Stomach smooth muscle (tissue), 2 donors: ENCODE measurements at regions not wholly inside any gene's neighbourhood (a gene's known extent, or its start where the extent isn't known, plus 50 kb on each side); places are given as distances from the start of the nearest gene placed in this dataset.
A peak's percentile ranks its signal among the peaks of the same experiment; 100 is the strongest.

ENCODE experiments used
- H3K27ac ChIP-seq: one replicate; pipeline ENCODE4 v1.7.0; 2013; ENCODE audit warnings: mild to moderate bottlenecking, low read length, inconsistent platforms
- H3K27me3 ChIP-seq, 2 donors: one replicate each; pipeline ENCODE4 v1.7.0; 2013; ENCODE audit warnings: low read length in 2 of 2; ENCODE audit not compliant: insufficient read depth in 2 of 2, control insufficient read depth in 1 of 2
- H3K36me3 ChIP-seq, 2 donors: one replicate each; pipeline ENCODE4 v1.7.0; 2013; ENCODE audit warnings: low read length in 2 of 2; ENCODE audit not compliant: control insufficient read depth in 2 of 2, insufficient read depth in 2 of 2
- H3K4me1 ChIP-seq: one replicate; pipeline ENCODE4 v1.7.0; 2013; ENCODE audit warnings: low read length; ENCODE audit not compliant: control insufficient read depth, insufficient read depth
- H3K4me3 ChIP-seq, 2 donors: one replicate each; pipeline ENCODE4 v1.7.0; 2013; ENCODE audit warnings: low read length in 2 of 2
- H3K9ac ChIP-seq, 2 donors: one replicate each; pipeline ENCODE4 v1.7.0; 2013; ENCODE audit warnings: low read length in 2 of 2, mild to moderate bottlenecking in 1 of 2
- H3K9me3 ChIP-seq, 2 donors: one replicate each; pipeline ENCODE4 v1.7.0; 2013; ENCODE audit warnings: low read length in 2 of 2; ENCODE audit not compliant: control insufficient read depth in 2 of 2
- donor health status: healthy.
- donor health status: Pancreatic carcinoma.

- Histone ChIP-seq H3K4me1 (no peaks in the 10 kb centered on the region), H3K9me3 (no peaks in the 10 kb centered on the region), H3K4me3 (no peak overlapping the region), H3K36me3 (no peaks in the 10 kb centered on the region), H3K27ac (no peak overlapping the region), H3K27me3 (peaks cover 0 to 2% of the 10 kb centered on the region in 2 donors), H3K9ac (no peak overlapping the region)
Measured at GRCh38 chr10:78391585-78391984, 357.9 kb downstream of the RPS24 start.

GRCh38 chr10:78392197-78392596, 358.5 kb downstream of the RPS24 start:
- Histone ChIP-seq H3K27ac (no peak overlapping the region), H3K27me3 (peaks cover 0 to 2% of the 10 kb centered on the region in 2 donors), H3K4me1 (no peaks in the 10 kb centered on the region), H3K9ac (no peak overlapping the region), H3K4me3 (no peak overlapping the region), H3K9me3 (no peaks in the 10 kb centered on the region), H3K36me3 (no peaks in the 10 kb centered on the region)

GRCh38 chr10:78393094-78393493, 359.4 kb downstream of the RPS24 start:
- Histone ChIP-seq H3K36me3 (no peaks in the 10 kb centered on the region), H3K27me3 (peaks cover 0 to 2% of the 10 kb centered on the region in 2 donors), H3K9me3 (no peaks in the 10 kb centered on the region), H3K27ac (no peak overlapping the region), H3K9ac (no peak overlapping the region), H3K4me3 (no peak overlapping the region), H3K4me1 (no peaks in the 10 kb centered on the region)

- no peaks in the 10 kb centered on the region for H3K9me3 ChIP-seq
- H3K4me3 ChIP-seq: no peak overlapping the region
- H3K4me1 ChIP-seq: no peaks in the 10 kb centered on the region
- H3K27ac ChIP-seq: no peak overlapping the region
- no peaks in the 10 kb centered on the region for H3K36me3 ChIP-seq
- no peaks in the 10 kb centered on the region for H3K27me3 ChIP-seq
- H3K9ac ChIP-seq: no peak overlapping the region
Measured at GRCh38 chr10:78394047-78394446, 360.4 kb downstream of the RPS24 start.

- Histone ChIP-seq H3K36me3 (no peaks in the 10 kb centered on the region), H3K4me3 (no peak overlapping the region), H3K4me1 (no peaks in the 10 kb centered on the region), H3K9me3 (no peaks in the 10 kb centered on the region), H3K27me3 (no peaks in the 10 kb centered on the region), H3K9ac (no peak overlapping the region), H3K27ac (no peak overlapping the region)
Measured at GRCh38 chr10:78395162-78395561, 361.5 kb downstream of the RPS24 start.

- Histone ChIP-seq H3K27ac (no peak overlapping the region), H3K36me3 (no peaks in the 10 kb centered on the region), H3K9me3 (no peaks in the 10 kb centered on the region), H3K4me1 (peaks cover 5% of the 10 kb centered on the region), H3K27me3 (no peaks in the 10 kb centered on the region), H3K4me3 (no peak overlapping the region), H3K9ac (no peak overlapping the region)
Measured at GRCh38 chr10:78396754-78397153, 363.1 kb downstream of the RPS24 start.

GRCh38 chr10:78397786-78398185, 364.1 kb downstream of the RPS24 start:
- H3K9me3 ChIP-seq: no peaks in the 10 kb centered on the region
- no peaks in the 10 kb centered on the region for H3K36me3 ChIP-seq
- H3K4me1 ChIP-seq: peaks cover 13% of the 10 kb centered on the region
- no peak overlapping the region for H3K9ac ChIP-seq
- H3K27ac ChIP-seq: no peak overlapping the region
- no peaks in the 10 kb centered on the region for H3K27me3 ChIP-seq
- no peak overlapping the region for H3K4me3 ChIP-seq

GRCh38 chr10:78398382-78398781, 364.7 kb downstream of the RPS24 start:
- H3K4me1 ChIP-seq: peaks cover 13% of the 10 kb centered on the region
- H3K9ac ChIP-seq: no peak overlapping the region
- no peak overlapping the region for H3K4me3 ChIP-seq
- no peaks in the 10 kb centered on the region for H3K9me3 ChIP-seq
- H3K27ac ChIP-seq: no peak overlapping the region
- H3K36me3 ChIP-seq: no peaks in the 10 kb centered on the region
- no peaks in the 10 kb centered on the region for H3K27me3 ChIP-seq

- no peaks in the 10 kb centered on the region for H3K27me3 ChIP-seq
- peaks cover 21% of the 10 kb centered on the region for H3K4me1 ChIP-seq
- peak overlapping the region in 1 of 2 donors; percentile 15 for H3K4me3 ChIP-seq
- H3K27ac ChIP-seq: no peak overlapping the region
- H3K9ac ChIP-seq: no peak overlapping the region
- H3K9me3 ChIP-seq: no peaks in the 10 kb centered on the region
- H3K36me3 ChIP-seq: no peaks in the 10 kb centered on the region
Measured at GRCh38 chr10:78401624-78402367, 368.1 kb downstream of the RPS24 start.

- H3K9ac ChIP-seq: no peak overlapping the region
- H3K9me3 ChIP-seq: no peaks in the 10 kb centered on the region
- no peak overlapping the region for H3K4me3 ChIP-seq
- peaks cover 29% of the 10 kb centered on the region for H3K4me1 ChIP-seq
- no peaks in the 10 kb centered on the region for H3K36me3 ChIP-seq
- peaks cover 0 to 3% of the 10 kb centered on the region in 2 donors for H3K27me3 ChIP-seq
- H3K27ac ChIP-seq: no peak overlapping the region
Measured at GRCh38 chr10:78402591-78402990, 368.9 kb downstream of the RPS24 start.

- Histone ChIP-seq H3K27me3 (peaks cover 0 to 3% of the 10 kb centered on the region in 2 donors), H3K36me3 (no peaks in the 10 kb centered on the region), H3K4me1 (peaks cover 39% of the 10 kb centered on the region), H3K27ac (no peak overlapping the region), H3K9me3 (no peaks in the 10 kb centered on the region), H3K4me3 (no peak overlapping the region), H3K9ac (no peak overlapping the region)
Measured at GRCh38 chr10:78403781-78404180, 370.1 kb downstream of the RPS24 start.
